GM12875 (cell line): ENCODE measurements at regions not wholly inside any gene's neighbourhood (a gene's known extent, or its start where the extent isn't known, plus 50 kb on each side); places are given as distances from the start of the nearest gene placed in this dataset.

Experiments used
- H3K4me3 ChIP-seq: one replicate; pipeline ENCODE4 v1.5.1; 2011; ENCODE audit warnings: low read depth, low read length, control low read depth
- TF ChIP-seq, protein P1 (sequence below): IDR thresholded peaks from 2 replicates; pipeline ENCODE4 v1.5.1; 2011; ENCODE audit warnings: low read depth, mild to moderate bottlenecking, control low read depth, inconsistent platforms, low read length, moderate library complexity, borderline replicate concordance; ENCODE audit not compliant: insufficient read depth

GRCh38 chr11:81267246-81267645 lies 1466.4 kb downstream of the FAM181B start:
- TF ChIP-seq, protein P1, sequence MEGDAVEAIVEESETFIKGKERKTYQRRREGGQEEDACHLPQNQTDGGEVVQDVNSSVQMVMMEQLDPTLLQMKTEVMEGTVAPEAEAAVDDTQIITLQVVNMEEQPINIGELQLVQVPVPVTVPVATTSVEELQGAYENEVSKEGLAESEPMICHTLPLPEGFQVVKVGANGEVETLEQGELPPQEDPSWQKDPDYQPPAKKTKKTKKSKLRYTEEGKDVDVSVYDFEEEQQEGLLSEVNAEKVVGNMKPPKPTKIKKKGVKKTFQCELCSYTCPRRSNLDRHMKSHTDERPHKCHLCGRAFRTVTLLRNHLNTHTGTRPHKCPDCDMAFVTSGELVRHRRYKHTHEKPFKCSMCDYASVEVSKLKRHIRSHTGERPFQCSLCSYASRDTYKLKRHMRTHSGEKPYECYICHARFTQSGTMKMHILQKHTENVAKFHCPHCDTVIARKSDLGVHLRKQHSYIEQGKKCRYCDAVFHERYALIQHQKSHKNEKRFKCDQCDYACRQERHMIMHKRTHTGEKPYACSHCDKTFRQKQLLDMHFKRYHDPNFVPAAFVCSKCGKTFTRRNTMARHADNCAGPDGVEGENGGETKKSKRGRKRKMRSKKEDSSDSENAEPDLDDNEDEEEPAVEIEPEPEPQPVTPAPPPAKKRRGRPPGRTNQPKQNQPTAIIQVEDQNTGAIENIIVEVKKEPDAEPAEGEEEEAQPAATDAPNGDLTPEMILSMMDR: no peak
- no peak overlapping the region for H3K4me3 ChIP-seq

- TF ChIP-seq, protein P1: no peak
These were observed 1474.2 kb downstream of the FAM181B start for GRCh38 chr11:81259471-81259870.

GRCh38 chr11:81255895-81256294 lies 1477.8 kb downstream of the FAM181B start:
- TF ChIP-seq, protein P1: no peak
- H3K4me3 ChIP-seq: no peak overlapping the region

More at GRCh38 chr11:81259471-81259870, 1474.2 kb downstream of the FAM181B start:
- H3K4me3 ChIP-seq: no peak overlapping the region

DNA sequence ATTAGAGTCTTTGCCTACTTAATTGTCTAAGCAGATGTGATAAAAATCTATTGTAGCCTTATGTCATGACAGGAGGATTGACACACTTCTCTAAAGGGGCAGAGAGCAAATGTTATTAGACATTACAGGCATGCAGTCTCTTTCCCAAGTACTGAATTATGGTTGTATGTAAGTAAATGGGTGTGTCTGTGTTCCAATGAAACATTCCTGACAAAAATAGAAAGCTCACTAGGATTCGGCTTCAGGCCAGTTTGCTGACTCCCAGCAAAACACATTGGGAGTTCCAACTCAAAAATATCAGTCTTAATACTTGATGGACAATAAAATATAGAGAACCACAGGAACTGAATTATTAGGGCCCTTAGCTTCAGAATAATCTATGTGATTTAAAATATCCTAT lies 1480.4 kb downstream of the FAM181B start:
- no peak overlapping the region for H3K4me3 ChIP-seq

GRCh38 chr11:81246941-81247340 lies 1486.7 kb downstream of the FAM181B start:
- TF ChIP-seq, protein P1: no peak
- no peak overlapping the region for H3K4me3 ChIP-seq

More for the DNA sequence above, 1480.4 kb downstream of the FAM181B start:
- TF ChIP-seq, protein P1: no peak

- TF ChIP-seq, protein P1: no peak
- no peak overlapping the region for H3K4me3 ChIP-seq
These were observed 1487.9 kb downstream of the FAM181B start for GRCh38 chr11:81245791-81246190.

GRCh38 chr11:81241672-81242275 lies 1491.9 kb downstream of the FAM181B start:
- TF ChIP-seq, protein P1: no peak

More at GRCh38 chr11:81241672-81242275, 1491.9 kb downstream of the FAM181B start:
- H3K4me3 ChIP-seq: no peak overlapping the region
